Calu3 (cell line): ENCODE measurements at regions not wholly inside any gene's neighbourhood (a gene's known extent, or its start where the extent isn't known, plus 50 kb on each side); places are given as distances from the start of the nearest gene placed in this dataset.
"Not testable (repeated sequence)": the region's sequence is repeated elsewhere in the genome, so short reads cannot be mapped to it uniquely, and the experiment has no call there.

Source experiments
- BruUV-seq: library from RNA; stranded (reverse); fragments of 400-500 nt; replicated peaks from 2 replicates; lab custom pipeline; 2021; lab: Mats Ljungman, UMichigan
- CTCF ChIA-PET: fragments of 300-600 bp; sonication (Branson Sonifier 250); formaldehyde crosslinking; loops from one replicate; lab custom pipeline; 2022; ENCODE audit warnings: antibody characterized with exemption; lab: Charles Lee
- DNase-seq: peaks from one replicate; pipeline ENCODE4 v3.0.0; 2022
- H3K27ac Mint-ChIP-seq: one replicate; pipeline ENCODE4 v1.8.0; 2022; ENCODE audit warnings: mixed read lengths; ENCODE audit not compliant: unreplicated experiment
- H3K27me3 Mint-ChIP-seq: one replicate; pipeline ENCODE4 v1.8.0; 2022; ENCODE audit warnings: mixed read lengths; ENCODE audit not compliant: unreplicated experiment
- H3K36me3 Mint-ChIP-seq: one replicate; pipeline ENCODE4 v1.8.0; 2022; ENCODE audit warnings: mild to moderate bottlenecking, moderate library complexity, mixed read lengths; ENCODE audit not compliant: insufficient read depth, unreplicated experiment
- H3K4me1 Mint-ChIP-seq: one replicate; pipeline ENCODE4 v1.8.0; 2022; ENCODE audit warnings: mild to moderate bottlenecking, low read depth, mixed read lengths; ENCODE audit not compliant: unreplicated experiment
- H3K4me3 Mint-ChIP-seq: one replicate; pipeline ENCODE4 v1.8.0; 2022; ENCODE audit warnings: mild to moderate bottlenecking, low read depth, moderate library complexity, mixed read lengths; ENCODE audit not compliant: unreplicated experiment
- H3K9me3 Mint-ChIP-seq: one replicate; pipeline ENCODE4 v1.8.0; 2022; ENCODE audit warnings: low read depth, mixed read lengths; ENCODE audit not compliant: unreplicated experiment
- intact Hi-C: fragments of 100-400 bp; cut with micrococcal nuclease; formaldehyde crosslinking; loops from one replicate; pipeline ENCODE4 v1.10.0; 2022; ENCODE audit not compliant: unreplicated experiment
- TF ChIP-seq, protein P1 (sequence below): fragments of 200-600 bp; IDR thresholded peaks from one replicate; pipeline ENCODE4 v1.8.0; 2022; ENCODE audit warnings: antibody characterized with exemption; ENCODE audit not compliant: unreplicated experiment

DNA sequence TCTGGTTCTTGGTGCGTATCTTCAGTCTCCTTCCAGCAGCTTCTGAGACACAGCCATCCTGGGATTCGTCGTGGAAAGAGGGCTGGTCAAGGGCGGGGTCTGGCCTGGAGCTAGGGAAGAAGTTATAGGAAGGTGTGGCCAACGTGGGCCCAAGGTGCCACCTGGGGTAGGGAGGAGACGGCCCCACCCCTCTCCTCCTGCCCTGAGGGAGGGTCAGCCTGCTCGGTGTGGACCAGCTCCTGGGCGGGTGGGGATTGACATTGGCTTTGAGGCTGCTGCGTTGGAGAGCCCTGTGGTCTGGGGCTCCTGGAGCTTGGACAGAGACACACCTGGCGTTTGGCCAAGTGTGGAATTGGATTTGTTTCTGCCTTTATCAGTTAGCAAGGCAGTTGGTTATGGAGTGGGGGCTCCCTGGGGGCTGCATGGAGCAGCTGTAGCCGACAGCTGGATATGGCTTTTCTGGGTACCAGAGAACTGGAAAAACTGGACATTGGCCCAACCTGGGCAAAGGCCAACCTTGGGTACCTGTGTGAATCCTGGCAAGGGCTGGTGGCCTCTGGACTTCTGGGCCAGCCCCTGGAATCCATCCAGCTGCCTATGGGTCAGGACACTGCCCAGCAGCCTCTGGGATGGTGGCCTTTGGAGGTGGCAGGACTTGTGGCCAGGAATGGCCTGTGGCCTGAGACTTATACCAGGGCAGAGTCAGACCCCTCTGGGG is 75.7 kb upstream of the PPP1R26 start:
- CTCF ChIA-PET: no interaction called here
- no peak overlapping the region for H3K4me3 Mint-ChIP-seq
- H3K36me3 Mint-ChIP-seq: no peaks in the 10 kb centered on the region
- intact Hi-C loops: no loop called here
- no peak for DNase-seq
- no peaks in the 10 kb centered on the region for H3K4me1 Mint-ChIP-seq
- peaks cover under 1% of the 10 kb centered on the region for H3K9me3 Mint-ChIP-seq
- no peak overlapping the region for H3K27ac Mint-ChIP-seq
- peaks cover 67% of the 10 kb centered on the region for H3K27me3 Mint-ChIP-seq
- TF ChIP-seq, protein P1, sequence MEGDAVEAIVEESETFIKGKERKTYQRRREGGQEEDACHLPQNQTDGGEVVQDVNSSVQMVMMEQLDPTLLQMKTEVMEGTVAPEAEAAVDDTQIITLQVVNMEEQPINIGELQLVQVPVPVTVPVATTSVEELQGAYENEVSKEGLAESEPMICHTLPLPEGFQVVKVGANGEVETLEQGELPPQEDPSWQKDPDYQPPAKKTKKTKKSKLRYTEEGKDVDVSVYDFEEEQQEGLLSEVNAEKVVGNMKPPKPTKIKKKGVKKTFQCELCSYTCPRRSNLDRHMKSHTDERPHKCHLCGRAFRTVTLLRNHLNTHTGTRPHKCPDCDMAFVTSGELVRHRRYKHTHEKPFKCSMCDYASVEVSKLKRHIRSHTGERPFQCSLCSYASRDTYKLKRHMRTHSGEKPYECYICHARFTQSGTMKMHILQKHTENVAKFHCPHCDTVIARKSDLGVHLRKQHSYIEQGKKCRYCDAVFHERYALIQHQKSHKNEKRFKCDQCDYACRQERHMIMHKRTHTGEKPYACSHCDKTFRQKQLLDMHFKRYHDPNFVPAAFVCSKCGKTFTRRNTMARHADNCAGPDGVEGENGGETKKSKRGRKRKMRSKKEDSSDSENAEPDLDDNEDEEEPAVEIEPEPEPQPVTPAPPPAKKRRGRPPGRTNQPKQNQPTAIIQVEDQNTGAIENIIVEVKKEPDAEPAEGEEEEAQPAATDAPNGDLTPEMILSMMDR: no peak
- no TSS peak for BruUV-seq

DNA sequence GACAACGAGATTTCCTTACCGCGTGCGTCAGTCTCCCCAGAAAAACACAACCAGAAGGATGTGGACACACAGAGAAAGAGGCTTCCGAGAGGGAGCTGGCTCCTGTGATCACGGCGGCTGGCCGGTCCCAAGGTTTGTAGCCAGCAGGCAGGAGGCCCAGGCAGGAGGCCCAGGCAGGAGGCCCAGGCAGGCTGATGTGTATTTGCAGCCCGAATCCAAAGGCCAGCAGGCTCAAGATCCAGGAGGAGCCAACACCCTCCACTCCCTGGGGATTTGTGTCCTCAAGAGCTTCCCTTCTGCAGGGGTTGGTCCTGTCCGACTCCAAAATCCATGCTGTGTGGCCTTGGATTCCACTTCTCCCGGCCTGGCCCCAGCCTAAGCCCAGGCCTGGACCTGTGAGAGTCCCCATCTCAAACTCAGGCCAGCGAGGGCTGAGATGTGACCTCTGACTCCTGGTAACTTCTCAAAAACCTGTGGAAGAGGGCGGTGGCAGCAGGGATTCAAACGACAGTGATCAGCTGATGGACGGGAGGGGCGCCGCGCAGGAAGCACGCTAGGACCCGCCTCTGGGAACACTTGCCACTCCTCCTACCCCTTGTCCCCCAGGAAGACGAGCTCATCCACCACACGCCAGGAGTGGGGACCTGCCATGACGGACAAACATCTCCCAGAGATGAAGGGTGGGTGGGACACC is 75.0 kb upstream of the PPP1R26 start:
- TF ChIP-seq, protein P1: no peak
- no TSS peak for BruUV-seq
- Mint-ChIP-seq H3K4me3 (no peak overlapping the region), H3K36me3 (no peaks in the 10 kb centered on the region), H3K4me1 (no peaks in the 10 kb centered on the region), H3K27ac (no peak overlapping the region), H3K9me3 (no peaks in the 10 kb centered on the region), H3K27me3 (peaks cover 63% of the 10 kb centered on the region)
- no peak for DNase-seq
- intact Hi-C loops: no loop called here
- CTCF ChIA-PET: no interaction called here

DNA sequence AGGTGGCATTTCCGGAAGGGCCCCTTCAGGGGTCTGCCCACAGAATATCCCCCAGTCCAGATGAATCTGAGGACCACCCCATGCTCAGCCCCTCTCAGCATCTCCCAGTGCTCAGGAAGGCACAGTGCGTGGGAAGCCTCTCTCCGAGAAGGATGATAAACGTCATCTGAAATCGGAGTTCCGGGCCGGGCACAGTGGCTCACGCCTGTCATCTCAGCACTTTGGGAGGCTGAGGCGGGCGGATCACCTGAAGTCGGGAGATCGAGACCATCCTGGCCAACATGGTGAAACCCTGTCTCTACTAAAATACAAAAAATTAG is 74.5 kb upstream of the PPP1R26 start:
- H3K27me3 Mint-ChIP-seq: peaks cover 63% of the 10 kb centered on the region
- BruUV-seq, H3K4me3 Mint-ChIP-seq, H3K27ac Mint-ChIP-seq, DNase-seq, intact Hi-C loops, H3K4me1 Mint-ChIP-seq, H3K36me3 Mint-ChIP-seq, H3K9me3 Mint-ChIP-seq, CTCF ChIA-PET: not testable (repeated sequence)

DNA sequence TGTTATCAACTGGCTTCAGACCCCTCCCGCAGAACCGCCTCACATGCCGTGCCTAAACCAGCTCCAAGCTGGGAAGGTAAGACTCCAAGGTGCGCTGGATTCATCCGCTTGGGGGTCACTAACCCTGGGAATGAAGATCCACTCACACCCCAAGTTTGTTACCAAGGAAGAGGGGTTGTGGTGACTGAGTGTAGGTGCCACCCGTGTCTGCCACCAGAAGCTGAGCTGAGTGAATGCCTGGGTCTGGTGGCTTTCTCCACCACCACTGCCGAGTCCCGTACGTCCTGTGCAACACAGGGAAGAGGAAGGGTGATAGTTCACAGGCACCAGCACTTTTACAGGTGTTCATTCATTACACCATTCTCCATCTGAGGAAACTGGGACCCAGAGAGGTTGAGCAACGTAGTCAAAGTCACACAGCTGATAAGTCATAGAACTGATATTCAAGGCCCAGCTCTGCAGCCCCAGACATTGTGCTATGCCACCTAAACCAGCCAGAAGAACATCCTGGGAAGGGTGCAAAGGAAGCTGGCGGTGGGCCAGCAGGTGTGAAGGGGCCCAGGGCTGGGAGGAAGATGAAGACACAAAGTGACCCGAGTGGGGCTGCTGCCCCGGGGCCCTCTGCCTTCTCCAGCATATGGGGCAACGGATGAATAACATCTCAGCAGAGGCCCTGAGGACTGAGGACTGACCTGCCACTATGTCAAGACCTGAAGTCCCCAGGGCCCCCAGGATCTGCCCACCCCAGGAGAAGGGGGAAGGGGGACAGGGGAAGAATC is 70.9 kb upstream of the PPP1R26 start:
- no peaks in the 10 kb centered on the region for H3K4me1 Mint-ChIP-seq
- TF ChIP-seq, protein P1: no peak
- peaks cover 37% of the 10 kb centered on the region for H3K27me3 Mint-ChIP-seq
- H3K4me3 Mint-ChIP-seq: no peak overlapping the region
- no peak for DNase-seq
- H3K36me3 Mint-ChIP-seq: no peaks in the 10 kb centered on the region
- no peaks in the 10 kb centered on the region for H3K9me3 Mint-ChIP-seq
- CTCF ChIA-PET: no interaction called here
- intact Hi-C loops: no loop called here
- no TSS peak for BruUV-seq
- no peak overlapping the region for H3K27ac Mint-ChIP-seq
